ENCODE measurements at regions not wholly inside any gene's neighbourhood (a gene's known extent, or its start where the extent isn't known, plus 50 kb on each side); places are given as distances from the start of the nearest gene placed in this dataset.

- DNase-seq, result no peak
These were observed 167.1 kb upstream of the PACRGL start for GRCh38 chr4:20532871-20533870.

- no peak for DNase-seq
These were observed 161.4 kb upstream of the PACRGL start for GRCh38 chr4:20538905-20539304.

GRCh38 chr4:20543131-20543530 lies 157.1 kb upstream of the PACRGL start:
- DNase-seq, result no peak

- peak; percentile 18 to 27 for DNase-seq
These were observed 155.6 kb upstream of the PACRGL start for GRCh38 chr4:20544645-20545044.

- no peak for DNase-seq
These were observed 148.3 kb upstream of the PACRGL start for GRCh38 chr4:20552004-20552403.

GRCh38 chr4:20554134-20554533 lies 146.1 kb upstream of the PACRGL start:
- DNase-seq, result no peak

GRCh38 chr4:20565075-20565721 lies 135.1 kb upstream of the PACRGL start:
- no peak for DNase-seq

- peak in 1 of 2 experiments; percentile 1 for DNase-seq
These were observed 129.1 kb upstream of the PACRGL start for GRCh38 chr4:20570981-20571715.

GRCh38 chr4:20572976-20573375 lies 127.3 kb upstream of the PACRGL start:
- no peak for DNase-seq

GRCh38 chr4:20574986-20575385 lies 125.3 kb upstream of the PACRGL start:
- DNase-seq, result no peak

GRCh38 chr4:20575486-20575885 lies 124.8 kb upstream of the PACRGL start:
- DNase-seq, result no peak

GRCh38 chr4:20576861-20577260 lies 123.4 kb upstream of the PACRGL start:
- no peak for DNase-seq

GRCh38 chr4:20577702-20578101 lies 122.6 kb upstream of the PACRGL start:
- no peak for DNase-seq

- DNase-seq, result no peak
These were observed 119.4 kb upstream of the PACRGL start for GRCh38 chr4:20580907-20581306.

- no peak for DNase-seq
These were observed 110.8 kb upstream of the PACRGL start for GRCh38 chr4:20589436-20589835.

- no peak for DNase-seq
These were observed 109.4 kb upstream of the PACRGL start for GRCh38 chr4:20590849-20591248.

- DNase-seq, result no peak
These were observed 108.7 kb upstream of the PACRGL start for GRCh38 chr4:20591571-20591970.

GRCh38 chr4:20592013-20592412 lies 108.2 kb upstream of the PACRGL start:
- no peak for DNase-seq

GRCh38 chr4:20592663-20593062 lies 107.6 kb upstream of the PACRGL start:
- no peak for DNase-seq

GRCh38 chr4:20598626-20599025 lies 101.6 kb upstream of the PACRGL start:
- DNase-seq, result no peak

GRCh38 chr4:20603671-20604313 lies 96.5 kb upstream of the PACRGL start:
- no peak for DNase-seq

- no peak for DNase-seq
These were observed 87.9 kb upstream of the PACRGL start for GRCh38 chr4:20612313-20612712.

GRCh38 chr4:20614816-20615215 lies 85.4 kb upstream of the PACRGL start:
- DNase-seq, result no peak

Measured in NCI-H446 (cell line).